ENCODE measurements at regions not wholly inside any gene's neighbourhood (a gene's known extent, or its start where the extent isn't known, plus 50 kb on each side); places are given as distances from the start of the nearest gene placed in this dataset.
"Not testable (repeated sequence)": the region's sequence is repeated elsewhere in the genome, so short reads cannot be mapped to it uniquely, and the experiment has no call there.

- not testable (repeated sequence) for DNase-seq
These were observed 452.6 kb downstream of the NR4A2 start for GRCh38 chr2:155879900-155880299.

- DNase-seq, result no peak
These were observed 460.1 kb downstream of the NR4A2 start for GRCh38 chr2:155872396-155872795.

GRCh38 chr2:155871940-155872339 is 460.6 kb downstream of the NR4A2 start:
- no peak for DNase-seq

- DNase-seq, result no peak
These were observed 465.0 kb downstream of the NR4A2 start for GRCh38 chr2:155867564-155867963.

GRCh38 chr2:155866477-155866876 is 466.0 kb downstream of the NR4A2 start:
- DNase-seq, result no peak

- DNase-seq, result no peak
These were observed 480.4 kb downstream of the NR4A2 start for GRCh38 chr2:155852156-155852555.

- DNase-seq, result no peak
These were observed 486.3 kb downstream of the NR4A2 start for GRCh38 chr2:155846259-155846658.

GRCh38 chr2:155844461-155844860 is 488.1 kb downstream of the NR4A2 start:
- no peak for DNase-seq

- no peak for DNase-seq
These were observed 490.4 kb downstream of the NR4A2 start for GRCh38 chr2:155842103-155842502.

GRCh38 chr2:155841442-155841841 is 491.1 kb downstream of the NR4A2 start:
- DNase-seq, result no peak

GRCh38 chr2:155840661-155841060 is 491.9 kb downstream of the NR4A2 start:
- no peak for DNase-seq

- DNase-seq, result no peak
These were observed 492.5 kb downstream of the NR4A2 start for GRCh38 chr2:155839991-155840390.

GRCh38 chr2:155839436-155839835 is 493.1 kb downstream of the NR4A2 start:
- DNase-seq, result no peak

- DNase-seq, result no peak
These were observed 496.1 kb downstream of the NR4A2 start for GRCh38 chr2:155836439-155836838.

- DNase-seq, result no peak
These were observed 501.5 kb downstream of the NR4A2 start for GRCh38 chr2:155830817-155831579.

GRCh38 chr2:155830351-155830750 is 502.2 kb downstream of the NR4A2 start:
- no peak for DNase-seq

- no peak for DNase-seq
These were observed 506.6 kb downstream of the NR4A2 start for GRCh38 chr2:155825876-155826275.

GRCh38 chr2:155815851-155816250 is 516.7 kb downstream of the NR4A2 start:
- DNase-seq, result no peak

- DNase-seq, result no peak
These were observed 517.2 kb downstream of the NR4A2 start for GRCh38 chr2:155815275-155815674.

- DNase-seq, result no peak
These were observed 522.1 kb downstream of the NR4A2 start for GRCh38 chr2:155810411-155810810.

- no peak for DNase-seq
These were observed 529.6 kb downstream of the NR4A2 start for GRCh38 chr2:155802888-155803287.

GRCh38 chr2:155792666-155793065 is 539.9 kb downstream of the NR4A2 start:
- DNase-seq, result no peak

- no peak for DNase-seq
These were observed 562.0 kb downstream of the NR4A2 start for GRCh38 chr2:155770516-155770915.

GRCh38 chr2:155766342-155767115 is 566.0 kb downstream of the NR4A2 start:
- no peak for DNase-seq
